KBM-7 (cell line): ENCODE measurements at regions not wholly inside any gene's neighbourhood (a gene's known extent, or its start where the extent isn't known, plus 50 kb on each side); places are given as distances from the start of the nearest gene placed in this dataset.

ENCODE experiments used
- DNase-seq: peaks from one replicate; pipeline ENCODE4 v3.0.0-alpha.2; 2015
- in situ Hi-C: fragments of 300-500 bp; cut with MboI; formaldehyde crosslinking; loops from 2 replicates; pipeline ENCODE4 v1.14.3; 2020; ENCODE audit warnings: low sequenced_read_pairs, low pct_unique_long_range_greater_than_20kb, mixed read lengths

DNA sequence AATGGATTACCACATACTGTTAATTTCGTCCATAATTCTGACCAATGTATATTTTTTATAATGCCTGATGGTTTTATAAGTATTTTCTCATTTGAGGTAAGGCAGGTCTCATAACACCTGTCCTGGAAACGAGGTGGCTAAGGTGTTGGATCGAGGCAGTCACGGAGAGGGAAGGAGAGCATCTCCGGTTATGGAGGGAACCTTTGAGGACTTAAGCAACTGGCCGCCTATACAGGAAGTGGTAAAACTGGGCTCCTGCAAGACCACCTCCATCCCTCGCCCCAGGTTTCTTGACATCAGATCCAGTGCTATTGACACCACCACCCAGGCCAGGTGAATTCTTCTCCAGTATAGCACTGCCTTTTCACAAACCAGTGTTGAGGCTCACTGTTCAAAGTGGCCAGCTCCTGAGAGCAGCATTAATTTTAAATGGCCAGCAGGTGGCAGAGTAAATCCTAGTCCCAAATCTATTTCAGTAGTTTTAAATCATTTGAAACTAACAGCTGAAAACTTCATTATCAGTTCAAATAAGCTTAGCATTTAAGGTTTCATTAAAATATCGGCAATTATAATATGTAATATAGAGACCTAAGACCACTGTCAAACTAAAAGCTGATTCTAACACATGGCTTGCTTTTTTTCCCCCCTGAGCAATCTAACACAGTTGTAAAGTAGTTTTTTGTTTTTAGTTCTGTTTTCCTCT lies 100.8 kb downstream of the PPM1A start:
- in situ Hi-C loops, result loop anchor here (25.0 kb wide), 1 partner anchor 212 kb away; no protein-coding TSS in a partner anchor

DNA sequence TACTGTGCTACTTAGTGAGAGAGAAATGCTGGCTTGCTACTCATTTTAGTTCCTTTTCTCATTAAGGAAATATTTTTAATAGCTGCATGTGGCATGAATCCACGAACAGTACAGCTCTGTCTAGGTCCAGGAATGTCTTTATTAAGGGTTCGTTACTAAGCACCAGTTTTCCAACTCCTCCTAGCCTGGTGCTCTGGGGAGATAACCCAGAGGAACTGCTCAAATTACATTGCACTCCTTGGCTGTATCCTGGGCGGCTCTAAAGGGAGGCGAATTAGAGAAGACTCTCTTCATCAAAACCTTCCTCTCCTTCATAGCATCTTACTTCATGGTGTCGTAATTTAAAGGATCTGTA lies 101.3 kb downstream of the PPM1A start:
- DNase-seq, result no peak
- in situ Hi-C loops, result loop anchor here (25.0 kb wide), 1 partner anchor 212 kb away; no protein-coding TSS in a partner anchor

More for the DNA sequence above, 100.8 kb downstream of the PPM1A start:
- peak; percentile 50 for DNase-seq

DNA sequence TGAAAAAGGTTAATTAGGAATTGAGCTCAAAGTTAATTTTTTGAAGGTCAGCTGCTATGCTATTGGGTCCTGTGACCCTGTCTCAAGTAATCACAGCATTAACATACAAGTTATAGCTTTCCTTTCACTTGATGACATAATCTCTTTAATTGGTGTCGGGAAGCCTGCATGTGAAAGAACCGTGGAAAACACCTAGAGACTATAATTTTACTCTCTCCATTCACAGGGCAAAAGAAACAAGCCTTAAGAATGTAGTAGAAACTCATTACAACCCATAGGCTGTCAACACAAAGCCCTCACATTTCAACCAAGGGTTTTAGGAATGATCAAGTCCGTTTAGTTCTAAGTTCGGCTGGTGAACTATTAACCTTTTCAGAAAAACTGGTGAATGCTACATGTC lies 104.4 kb downstream of the PPM1A start:
- no peak for DNase-seq
- in situ Hi-C loops, result loop anchor here (25.0 kb wide), 1 partner anchor 209 kb away; no protein-coding TSS in a partner anchor

- in situ Hi-C loops, result loop anchor here (25.0 kb wide), 1 partner anchor 207 kb away; no protein-coding TSS in a partner anchor
- DNase-seq, result no peak
Observed at GRCh38 chr14:60355768-60356167, 106.7 kb downstream of the PPM1A start.

- in situ Hi-C loops, result loop anchor here (25.0 kb wide), 1 partner anchor 206 kb away; no protein-coding TSS in a partner anchor
- DNase-seq, result no peak
Observed at GRCh38 chr14:60356386-60356785, 107.4 kb downstream of the PPM1A start.

- DNase-seq, result no peak
- in situ Hi-C loops, result loop anchor here (25.0 kb wide), 1 partner anchor 205 kb away; no protein-coding TSS in a partner anchor
Observed at GRCh38 chr14:60356906-60357550, 108.0 kb downstream of the PPM1A start.

- DNase-seq, result no peak
- in situ Hi-C loops, result loop anchor here (25.0 kb wide), 1 partner anchor 205 kb away; no protein-coding TSS in a partner anchor
Observed at GRCh38 chr14:60357551-60358149, 108.6 kb downstream of the PPM1A start.

- in situ Hi-C loops, result loop anchor here (25.0 kb wide), 1 partner anchor 199 kb away; no protein-coding TSS in a partner anchor
Observed at GRCh38 chr14:60363275-60363674, 114.3 kb downstream of the PPM1A start.

DNA sequence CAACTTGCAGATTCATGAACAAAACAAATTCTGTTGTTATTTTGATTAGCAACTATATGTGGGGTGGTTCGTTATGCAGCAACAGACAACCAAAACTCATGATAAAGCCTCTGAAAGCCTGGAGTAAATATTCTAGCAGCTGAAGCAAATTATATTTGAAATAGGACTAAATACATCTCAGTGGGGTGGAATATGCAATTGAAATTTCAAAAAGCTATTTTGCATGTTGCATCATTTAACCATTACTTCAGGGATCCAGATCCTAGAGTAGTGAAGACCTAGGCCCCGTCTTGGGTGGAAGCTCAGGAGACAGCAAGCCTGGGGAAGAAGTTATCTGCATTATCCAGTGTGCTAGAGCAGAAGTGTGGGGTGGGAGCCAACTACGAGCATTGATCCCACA lies 114.7 kb downstream of the PPM1A start:
- DNase-seq, result no peak
- in situ Hi-C loops, result loop anchor here (25.0 kb wide), 1 partner anchor 199 kb away; no protein-coding TSS in a partner anchor

More at GRCh38 chr14:60363275-60363674, 114.3 kb downstream of the PPM1A start:
- no peak for DNase-seq

DNA sequence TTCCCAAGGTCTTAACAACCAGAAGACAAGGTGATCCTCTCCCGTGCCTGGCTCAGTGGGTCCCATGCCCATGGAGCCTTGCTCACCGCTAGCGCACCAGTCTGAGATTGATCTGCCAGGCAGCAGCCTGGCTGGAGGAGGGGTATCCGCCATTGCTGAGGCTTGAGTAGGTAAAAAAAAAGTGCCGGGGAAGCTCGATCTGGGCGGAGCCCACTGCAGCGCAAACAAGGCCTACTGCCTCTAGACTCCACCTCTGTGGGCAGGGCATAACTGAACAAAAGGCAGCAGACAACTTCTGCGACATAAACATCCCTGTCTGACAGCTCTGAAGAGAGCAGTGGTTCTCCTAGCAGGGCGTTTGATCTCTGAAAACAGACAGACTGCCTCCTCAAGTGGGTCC lies 104.0 kb downstream of the C14orf39 start:
- in situ Hi-C loops, result no loop called here
- DNase-seq, result no peak
